NCI-H774 (cell line): ENCODE measurements at regions not wholly inside any gene's neighbourhood (a gene's known extent, or its start where the extent isn't known, plus 50 kb on each side); places are given as distances from the start of the nearest gene placed in this dataset.
"Not testable (repeated sequence)": the region's sequence is repeated elsewhere in the genome, so short reads cannot be mapped to it uniquely, and the experiment has no call there.

Experiments
- DNase-seq: peaks from one replicate; lab custom pipeline; 2025; lab: John Stamatoyannopoulos, UW

GRCh38 chr5:111819028-111819427 is 62.0 kb upstream of the NREP start:
- DNase-seq, result not testable (repeated sequence)

GRCh38 chr5:111813537-111813936 is 56.5 kb upstream of the NREP start:
- no peak for DNase-seq

GRCh38 chr5:111810112-111810511 is 53.1 kb upstream of the NREP start:
- no peak for DNase-seq
